ENCODE measurements at regions not wholly inside any gene's neighbourhood (a gene's known extent, or its start where the extent isn't known, plus 50 kb on each side); places are given as distances from the start of the nearest gene placed in this dataset.

- no peak for TF ChIP-seq CTCF (IDR thresholded peaks at IDR 0.05; ENCODE audit: insufficient read depth in 1 of 2, low read depth in 1 of 2, low read length in 1 of 2, severe bottlenecking in 1 of 2, unreplicated experiment in 1 of 2)
- H3K9me3 ChIP-seq: no peaks in the 10 kb centered on the region
- no peaks in the 10 kb centered on the region for H3K27me3 ChIP-seq (replicated peaks; ENCODE audit: control insufficient read depth, insufficient read depth, low read length)
- H3K4me1 ChIP-seq: no peaks in the 10 kb centered on the region
- ChIA-PET CTCF (no interaction called here), POLR2A (no interaction called here)
- no peak overlapping the region for H3K27ac Mint-ChIP-seq (ENCODE audit: unreplicated experiment)
- H3K4me3 ChIP-seq (ENCODE audit: low read depth, low read length): no peak overlapping the region
- no peak for DNase-seq
- H3K27me3 Mint-ChIP-seq (ENCODE audit: insufficient read depth, unreplicated experiment): no peaks in the 10 kb centered on the region
- BruUV-seq (replicated peaks): no TSS peak
- H3K4me1 Mint-ChIP-seq (ENCODE audit: low read depth, unreplicated experiment): no peaks in the 10 kb centered on the region
- no peaks in the 10 kb centered on the region for H3K9me3 Mint-ChIP-seq (ENCODE audit: unreplicated experiment)
- intact Hi-C loops (cut with micrococcal nuclease; ENCODE audit: unreplicated experiment): no loop called here
- no peaks in the 10 kb centered on the region for H3K36me3 Mint-ChIP-seq (ENCODE audit: insufficient read depth, unreplicated experiment)
- no peak overlapping the region for H3K4me3 Mint-ChIP-seq (ENCODE audit: unreplicated experiment)
- H3K36me3 ChIP-seq (ENCODE audit: control insufficient read depth, insufficient read depth, low read length): no peaks in the 10 kb centered on the region
Measured at GRCh38 chr10:81680359-81680758, 194.6 kb upstream of the NRG3 start.

GRCh38 chr10:81688459-81688858 is 186.5 kb upstream of the NRG3 start:
- Mint-ChIP-seq H3K4me1 (ENCODE audit: low read depth, unreplicated experiment) (no peaks in the 10 kb centered on the region), H3K9me3 (ENCODE audit: unreplicated experiment) (no peaks in the 10 kb centered on the region), H3K27ac (ENCODE audit: unreplicated experiment) (no peak overlapping the region), H3K36me3 (ENCODE audit: insufficient read depth, unreplicated experiment) (no peaks in the 10 kb centered on the region), H3K27me3 (ENCODE audit: insufficient read depth, unreplicated experiment) (no peaks in the 10 kb centered on the region), H3K4me3 (ENCODE audit: unreplicated experiment) (no peak overlapping the region)
- Histone ChIP-seq H3K4me1 (no peaks in the 10 kb centered on the region), H3K36me3 (ENCODE audit: control insufficient read depth, insufficient read depth, low read length) (no peaks in the 10 kb centered on the region), H3K4me3 (ENCODE audit: low read depth, low read length) (no peak overlapping the region), H3K27me3 (replicated peaks; ENCODE audit: control insufficient read depth, insufficient read depth, low read length) (no peaks in the 10 kb centered on the region), H3K9me3 (no peaks in the 10 kb centered on the region)
- no peak for TF ChIP-seq CTCF (IDR thresholded peaks at IDR 0.05; ENCODE audit: insufficient read depth in 1 of 2, low read depth in 1 of 2, low read length in 1 of 2, severe bottlenecking in 1 of 2, unreplicated experiment in 1 of 2)
- intact Hi-C loops (cut with micrococcal nuclease; ENCODE audit: unreplicated experiment): no loop called here
- CTCF ChIA-PET: no interaction called here
- BruUV-seq (replicated peaks): no TSS peak
- DNase-seq: no peak
- POLR2A ChIA-PET: no interaction called here

GRCh38 chr10:81696609-81697388 is 178.2 kb upstream of the NRG3 start:
- Mint-ChIP-seq H3K4me3 (ENCODE audit: unreplicated experiment) (no peak overlapping the region), H3K36me3 (ENCODE audit: insufficient read depth, unreplicated experiment) (no peaks in the 10 kb centered on the region), H3K9me3 (ENCODE audit: unreplicated experiment) (peaks cover 25% of the 10 kb centered on the region), H3K27ac (ENCODE audit: unreplicated experiment) (no peak overlapping the region), H3K4me1 (ENCODE audit: low read depth, unreplicated experiment) (no peaks in the 10 kb centered on the region), H3K27me3 (ENCODE audit: insufficient read depth, unreplicated experiment) (peaks cover 4% of the 10 kb centered on the region)
- no peaks in the 10 kb centered on the region for H3K36me3 ChIP-seq (ENCODE audit: control insufficient read depth, insufficient read depth, low read length)
- H3K4me3 ChIP-seq (ENCODE audit: low read depth, low read length): no peak overlapping the region
- H3K4me1 ChIP-seq: no peaks in the 10 kb centered on the region
- H3K9me3 ChIP-seq: no peaks in the 10 kb centered on the region
- intact Hi-C loops (cut with micrococcal nuclease; ENCODE audit: unreplicated experiment): no loop called here
- no peak for TF ChIP-seq CTCF (IDR thresholded peaks at IDR 0.05; ENCODE audit: insufficient read depth in 1 of 2, low read depth in 1 of 2, low read length in 1 of 2, severe bottlenecking in 1 of 2, unreplicated experiment in 1 of 2)
- POLR2A ChIA-PET: no interaction called here
- DNase-seq: peak; percentile 9 to 40
- H3K27me3 ChIP-seq (replicated peaks; ENCODE audit: control insufficient read depth, insufficient read depth, low read length): no peaks in the 10 kb centered on the region
- BruUV-seq (replicated peaks): no TSS peak
- CTCF ChIA-PET: no interaction called here
